H1 (cell line): ENCODE measurements at regions not wholly inside any gene's neighbourhood (a gene's known extent, or its start where the extent isn't known, plus 50 kb on each side); places are given as distances from the start of the nearest gene placed in this dataset.
"Not testable (repeated sequence)": the region's sequence is repeated elsewhere in the genome, so short reads cannot be mapped to it uniquely, and the experiment has no call there.

Experiments used
- CTCF ChIA-PET: fragments of 300-600 bp; sonication (Branson Sonifier 250); formaldehyde crosslinking; loops from one replicate; lab custom pipeline; 2021; ENCODE audit not compliant: partially characterized antibody; lab: Charles Lee
- POLR2A ChIA-PET: fragments of 300-600 bp; sonication (Branson Sonifier 250); formaldehyde crosslinking; loops from one replicate; lab custom pipeline; 2021; ENCODE audit warnings: inconsistent platforms; ENCODE audit not compliant: partially characterized antibody; lab: Charles Lee
- DNase-seq, 2 experiments: peaks; one replicate each; pipeline versions ENCODE4 v3.0.0 to v3.0.0-alpha.2; 2010 to 2022; ENCODE audit warnings: low spot score in 2 of 2, low read depth in 1 of 2, mixed read lengths in 1 of 2
- FAIRE-seq: peaks from 2 replicates; lab custom pipeline; 2011; peaks lifted over from hg19 to GRCh38; lab: Jason Lieb, UNC
- H2AFZ ChIP-seq: 2 replicates; pipeline ENCODE4 v1.8.1; 2012; ENCODE audit warnings: low read length, inconsistent platforms
- H2AK5ac ChIP-seq: 2 replicates; pipeline ENCODE4 v1.6.1; 2013; ENCODE audit warnings: low read depth, low read length
- H2BK120ac ChIP-seq: replicated peaks from 2 replicates; pipeline ENCODE3; 2013; ENCODE audit warnings: low read depth, low read length, inconsistent platforms
- H2BK12ac ChIP-seq: 2 replicates; pipeline ENCODE4 v1.6.1; 2013; ENCODE audit warnings: low read depth, low read length
- H2BK15ac ChIP-seq: 2 replicates; pipeline ENCODE4 v1.6.1; 2013; ENCODE audit warnings: low read length
- H2BK20ac ChIP-seq: 2 replicates; pipeline ENCODE4 v1.6.1; 2013; ENCODE audit warnings: low read length
- H2BK5ac ChIP-seq: 2 replicates; pipeline ENCODE4 v1.6.1; 2013; ENCODE audit warnings: low read depth, low read length
- H3K14ac ChIP-seq: 2 replicates; pipeline ENCODE4 v1.6.1; 2013; ENCODE audit warnings: inconsistent platforms; ENCODE audit not compliant: insufficient read length
- H3K18ac ChIP-seq: 2 replicates; pipeline ENCODE4 v1.6.1; 2013; ENCODE audit warnings: low read length; ENCODE audit errors: extremely low read depth
- H3K23ac ChIP-seq: 2 replicates; pipeline ENCODE4 v1.6.1; 2013; ENCODE audit warnings: inconsistent platforms; ENCODE audit not compliant: insufficient read length
- H3K23me2 ChIP-seq: 2 replicates; pipeline ENCODE4 v1.6.1; 2013; ENCODE audit warnings: low read depth, low read length
- H3K27ac ChIP-seq: 2 replicates; pipeline ENCODE4 v1.6.1; 2011; ENCODE audit warnings: low read depth, low read length, inconsistent platforms
- H3K27me3 ChIP-seq, 4 experiments: replicated peaks in 1 of 4; 1 replicate in 1 of 4; 2 replicates in 3 of 4; pipeline versions ENCODE4 v1.6.1 to v1.8.1; 2011 to 2013; ENCODE audit warnings: low read length in 3 of 4, mild to moderate bottlenecking in 3 of 4, inconsistent platforms in 2 of 4, mixed read lengths in 2 of 4, moderate library complexity in 1 of 4; ENCODE audit not compliant: control insufficient read depth in 3 of 4, insufficient read depth in 3 of 4; ENCODE audit errors: extremely low read depth in 1 of 4
- H3K36me3 ChIP-seq, 4 experiments: 2 replicates each; pipeline versions ENCODE4 v1.6.1 to v1.8.1; 2011 to 2013; ENCODE audit warnings: mild to moderate bottlenecking in 4 of 4, low read length in 3 of 4, moderate library complexity in 2 of 4, control low read depth in 1 of 4, inconsistent platforms in 1 of 4; ENCODE audit not compliant: insufficient read depth in 4 of 4, control insufficient read depth in 2 of 4
- H3K4ac ChIP-seq: replicated peaks from 2 replicates; pipeline ENCODE3; 2013; ENCODE audit warnings: low read length, low read depth, mixed read lengths, inconsistent platforms; ENCODE audit not compliant: insufficient read length
- H3K4me1 ChIP-seq, 4 experiments: replicated peaks in 1 of 4; 1 replicate in 1 of 4; 2 replicates in 3 of 4; pipeline versions ENCODE4 v1.6.1 to v1.8.1; 2011 to 2013; ENCODE audit warnings: low read length in 3 of 4, inconsistent platforms in 2 of 4, mixed read lengths in 1 of 4; ENCODE audit not compliant: insufficient read depth in 4 of 4, control insufficient read depth in 3 of 4
- H3K4me2 ChIP-seq, 2 experiments: 2 replicates each; pipeline versions ENCODE4 v1.6.1 to v1.8.1; 2011 to 2013; ENCODE audit warnings: low read depth in 2 of 2, low read length in 2 of 2, control low read depth in 1 of 2, inconsistent platforms in 1 of 2, mild to moderate bottlenecking in 1 of 2; ENCODE audit not compliant: insufficient read depth in 1 of 2
- H3K4me3 ChIP-seq, 4 experiments: fragments of 200-600, 300-600 bp in 1 of 4; sonication (generic), shearing (Covaris generic), sonication (Bioruptor Twin) in 1 of 4; 2 replicates each; pipeline versions ENCODE4 v1.5.1 to v1.8.1; 2011 to 2016; ENCODE audit warnings: low read length in 4 of 4, low read depth in 3 of 4, control low read depth in 2 of 4, inconsistent platforms in 2 of 4, mild to moderate bottlenecking in 2 of 4, mixed read lengths in 1 of 4, moderate library complexity in 1 of 4; ENCODE audit not compliant: insufficient read depth in 2 of 4; ENCODE audit errors: extremely low read depth in 1 of 4
- H3K56ac ChIP-seq: replicated peaks from 2 replicates; pipeline ENCODE3; 2013; ENCODE audit warnings: low read depth, mild to moderate bottlenecking, mixed read lengths, low read length, inconsistent platforms; ENCODE audit not compliant: insufficient read length
- H3K79me1 ChIP-seq: 2 replicates; pipeline ENCODE4 v1.6.1; 2013; ENCODE audit warnings: low read depth, low read length, control low read depth
- H3K79me2 ChIP-seq, 2 experiments: 2 replicates each; pipeline versions ENCODE4 v1.6.1 to v1.8.1; 2012 to 2013; ENCODE audit warnings: low read length in 2 of 2, mild to moderate bottlenecking in 2 of 2, inconsistent platforms in 1 of 2; ENCODE audit not compliant: insufficient read depth in 2 of 2, control insufficient read depth in 1 of 2
- H3K9ac ChIP-seq, 4 experiments: replicated peaks in 1 of 4; 1 replicate in 1 of 4; 2 replicates in 3 of 4; pipeline versions ENCODE4 v1.6.1 to v1.8.1; 2011 to 2013; ENCODE audit warnings: low read depth in 3 of 4, low read length in 3 of 4, control low read depth in 2 of 4, mild to moderate bottlenecking in 2 of 4, moderate library complexity in 2 of 4, inconsistent platforms in 1 of 4; ENCODE audit errors: extremely low read depth in 1 of 4
- H3K9me3 ChIP-seq, 2 experiments: 2 replicates each; pipeline versions ENCODE4 v1.6.1 to v1.8.1; 2012 to 2013; ENCODE audit warnings: mild to moderate bottlenecking in 2 of 2, moderate library complexity in 2 of 2, control low read depth in 1 of 2, inconsistent platforms in 1 of 2, low read depth in 1 of 2, low read length in 1 of 2, mixed read lengths in 1 of 2; ENCODE audit not compliant: insufficient read depth in 2 of 2
- H4K20me1 ChIP-seq, 2 experiments: replicated peaks in 1 of 2; 2 replicates each; pipeline versions ENCODE3 to v1.8.1; 2011 to 2013; ENCODE audit warnings: inconsistent platforms in 2 of 2, low read length in 2 of 2, mild to moderate bottlenecking in 1 of 2; ENCODE audit not compliant: insufficient read depth in 2 of 2, control insufficient read depth in 1 of 2
- H4K5ac ChIP-seq: 2 replicates; pipeline ENCODE4 v1.6.1; 2013; ENCODE audit warnings: low read length, low read depth, mixed read lengths, inconsistent platforms; ENCODE audit not compliant: insufficient read length
- H4K8ac ChIP-seq: 2 replicates; pipeline ENCODE4 v1.8.0; 2013; ENCODE audit warnings: mild to moderate bottlenecking, moderate library complexity, low read length, inconsistent platforms; ENCODE audit not compliant: insufficient read depth; ENCODE audit errors: extremely low read depth
- H4K91ac ChIP-seq: replicated peaks from 2 replicates; pipeline ENCODE3; 2013; ENCODE audit warnings: low read length, mixed read lengths, inconsistent platforms; ENCODE audit not compliant: insufficient read length
- WGBS, 2 experiments: shearing (Covaris generic) in 1 of 2; methylation state at CpG; one replicate each; pipeline versions ENCODE4 v1.1.6 to v1.1.7; 2013 to 2015; ENCODE audit warnings: low lambda C conversion rate in 2 of 2, mixed read lengths in 2 of 2, inconsistent platforms in 1 of 2, low coverage in 1 of 2, missing lambda C conversion rate in 1 of 2; ENCODE audit not compliant: insufficient replicate concordance in 2 of 2, insufficient coverage in 1 of 2, insufficient read length in 1 of 2; ENCODE audit errors: extremely low coverage in 1 of 2, missing lambda C conversion rate in 1 of 2; 5-methylcytosine and 5-hydroxymethylcytosine counted together

- H2BK12ac ChIP-seq, H3K9ac ChIP-seq, H4K8ac ChIP-seq, H4K91ac ChIP-seq, POLR2A ChIA-PET, H3K4me1 ChIP-seq, H3K9me3 ChIP-seq, H3K79me2 ChIP-seq, H3K27me3 ChIP-seq, H3K23me2 ChIP-seq, FAIRE-seq, DNase-seq, H2BK5ac ChIP-seq, H3K4ac ChIP-seq, H3K79me1 ChIP-seq, H2BK120ac ChIP-seq, H2BK20ac ChIP-seq, H4K5ac ChIP-seq, H3K4me3 ChIP-seq, H3K23ac ChIP-seq, H3K18ac ChIP-seq, H2BK15ac ChIP-seq, H3K36me3 ChIP-seq, H3K27ac ChIP-seq, H2AK5ac ChIP-seq, H3K14ac ChIP-seq, H4K20me1 ChIP-seq, H2AFZ ChIP-seq, H3K56ac ChIP-seq, H3K4me2 ChIP-seq: not testable (repeated sequence)
- CTCF ChIA-PET, result interaction anchor here (2.2 kb wide), 1 partner anchor 15 kb away, joined by 6 read pairs; no protein-coding TSS in a partner anchor
- WGBS, 2 experiments, result 98% methylated on average over 4 of the region's 4 CpGs; no CpG with 5 or more reads in 1 of the 2 experiments
Observed at GRCh38 chr5:143982957-143983356, 171.0 kb downstream of the HMHB1 start.
